GM12873 (cell line): ENCODE measurements at regions not wholly inside any gene's neighbourhood (a gene's known extent, or its start where the extent isn't known, plus 50 kb on each side); places are given as distances from the start of the nearest gene placed in this dataset.

Experiments used
- TF ChIP-seq, protein P1 (sequence below): IDR thresholded peaks from 2 replicates; pipeline ENCODE4 v1.5.1; 2012; ENCODE audit warnings: low read depth, mild to moderate bottlenecking, moderate library complexity, low read length, control low read depth; ENCODE audit not compliant: insufficient read depth; ENCODE audit errors: missing control alignments

DNA sequence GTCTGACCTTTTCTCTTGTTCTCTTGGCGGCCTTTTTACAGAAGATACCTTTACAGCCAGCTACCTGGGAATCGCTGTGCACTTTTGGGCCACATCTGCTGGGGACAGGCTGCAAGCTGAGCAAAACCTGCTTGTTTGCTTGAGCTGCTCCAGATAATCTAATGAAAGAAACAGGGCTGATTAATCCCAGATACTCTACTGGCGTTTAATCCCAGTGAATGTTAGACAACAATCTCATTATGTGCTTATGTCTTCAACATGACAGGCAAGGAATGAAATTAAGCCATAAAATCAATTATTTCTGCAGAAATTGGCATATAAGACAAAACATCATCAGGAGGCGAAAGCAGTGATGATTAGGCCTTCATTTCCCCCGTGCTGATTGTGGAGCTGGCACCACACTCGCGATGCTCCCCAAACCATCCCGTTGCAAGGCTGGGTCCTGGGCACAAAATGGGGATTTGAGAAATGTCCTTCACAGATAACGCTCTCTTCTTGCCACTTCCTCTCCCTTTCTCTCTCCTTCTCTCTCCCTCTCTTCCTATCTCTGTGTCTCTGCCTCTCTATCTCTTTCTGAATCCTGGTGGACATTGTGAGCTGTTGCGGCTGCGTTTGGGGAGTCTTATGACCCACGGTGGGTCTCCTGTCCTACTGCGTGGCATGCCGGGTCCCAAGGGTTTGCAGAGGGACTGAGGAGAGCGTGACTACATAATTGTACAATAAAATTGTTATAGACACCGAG, 1053.8 kb downstream of the TBC1D22A start:
- TF ChIP-seq, protein P1, sequence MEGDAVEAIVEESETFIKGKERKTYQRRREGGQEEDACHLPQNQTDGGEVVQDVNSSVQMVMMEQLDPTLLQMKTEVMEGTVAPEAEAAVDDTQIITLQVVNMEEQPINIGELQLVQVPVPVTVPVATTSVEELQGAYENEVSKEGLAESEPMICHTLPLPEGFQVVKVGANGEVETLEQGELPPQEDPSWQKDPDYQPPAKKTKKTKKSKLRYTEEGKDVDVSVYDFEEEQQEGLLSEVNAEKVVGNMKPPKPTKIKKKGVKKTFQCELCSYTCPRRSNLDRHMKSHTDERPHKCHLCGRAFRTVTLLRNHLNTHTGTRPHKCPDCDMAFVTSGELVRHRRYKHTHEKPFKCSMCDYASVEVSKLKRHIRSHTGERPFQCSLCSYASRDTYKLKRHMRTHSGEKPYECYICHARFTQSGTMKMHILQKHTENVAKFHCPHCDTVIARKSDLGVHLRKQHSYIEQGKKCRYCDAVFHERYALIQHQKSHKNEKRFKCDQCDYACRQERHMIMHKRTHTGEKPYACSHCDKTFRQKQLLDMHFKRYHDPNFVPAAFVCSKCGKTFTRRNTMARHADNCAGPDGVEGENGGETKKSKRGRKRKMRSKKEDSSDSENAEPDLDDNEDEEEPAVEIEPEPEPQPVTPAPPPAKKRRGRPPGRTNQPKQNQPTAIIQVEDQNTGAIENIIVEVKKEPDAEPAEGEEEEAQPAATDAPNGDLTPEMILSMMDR: no peak

DNA sequence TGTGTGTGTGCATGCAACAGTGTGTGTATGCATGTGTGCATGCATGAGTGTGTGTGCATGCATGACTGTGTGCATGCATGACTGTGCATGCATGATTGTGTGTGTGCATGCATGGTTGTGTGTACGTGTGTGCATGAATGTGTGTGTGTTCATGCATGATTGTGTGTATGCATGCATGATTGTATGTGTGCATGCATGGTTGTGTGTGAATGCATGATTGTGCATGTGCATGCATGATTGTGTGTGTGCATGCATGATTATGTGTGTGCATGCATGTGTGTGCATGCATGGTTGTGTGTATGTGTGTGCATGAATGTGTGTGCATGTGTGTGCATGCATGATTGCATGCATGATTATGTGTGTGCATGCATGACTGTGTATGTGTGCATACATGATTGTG, 1052.0 kb downstream of the TBC1D22A start:
- TF ChIP-seq, protein P1: no peak

DNA sequence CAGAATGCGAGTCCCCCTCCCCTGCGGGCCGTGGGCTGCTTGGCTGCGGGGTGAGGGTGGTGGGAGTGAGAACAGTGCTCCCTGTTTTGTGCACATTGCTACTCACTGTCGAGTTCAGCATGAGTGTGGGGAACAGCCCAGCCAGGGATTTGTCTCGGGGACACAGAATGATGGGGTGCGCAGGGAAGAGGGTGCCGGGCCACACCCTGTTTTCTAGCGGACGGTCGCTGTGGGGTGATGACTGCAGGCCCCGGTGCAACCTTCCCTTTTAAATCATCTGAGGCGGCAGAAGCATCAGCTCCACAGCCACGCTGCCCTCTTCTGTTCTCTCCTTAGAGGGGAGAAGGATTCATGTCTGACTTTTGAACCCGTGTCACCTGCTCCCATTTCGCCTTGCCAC, 1051.2 kb downstream of the TBC1D22A start:
- TF ChIP-seq, protein P1: no peak

DNA sequence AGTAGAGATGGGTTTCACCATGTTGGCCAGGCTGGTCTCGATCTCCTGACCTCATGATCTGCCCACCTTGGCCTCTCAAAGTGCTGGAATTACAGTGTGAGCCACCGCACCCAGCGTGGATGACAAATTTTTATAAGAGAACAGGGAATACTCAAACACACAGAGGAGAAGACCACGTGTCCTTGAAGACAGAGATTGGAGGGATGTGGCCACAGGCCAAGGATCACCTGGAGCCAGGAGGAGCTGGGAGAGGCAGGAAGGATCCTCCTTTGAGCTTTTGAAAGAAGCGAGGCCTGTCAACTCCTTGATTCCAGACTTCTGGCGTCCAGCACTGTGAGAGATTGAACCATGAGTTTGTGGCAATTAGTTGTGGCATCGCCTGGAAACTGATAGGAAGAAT, 1049.5 kb downstream of the TBC1D22A start:
- TF ChIP-seq, protein P1: no peak

DNA sequence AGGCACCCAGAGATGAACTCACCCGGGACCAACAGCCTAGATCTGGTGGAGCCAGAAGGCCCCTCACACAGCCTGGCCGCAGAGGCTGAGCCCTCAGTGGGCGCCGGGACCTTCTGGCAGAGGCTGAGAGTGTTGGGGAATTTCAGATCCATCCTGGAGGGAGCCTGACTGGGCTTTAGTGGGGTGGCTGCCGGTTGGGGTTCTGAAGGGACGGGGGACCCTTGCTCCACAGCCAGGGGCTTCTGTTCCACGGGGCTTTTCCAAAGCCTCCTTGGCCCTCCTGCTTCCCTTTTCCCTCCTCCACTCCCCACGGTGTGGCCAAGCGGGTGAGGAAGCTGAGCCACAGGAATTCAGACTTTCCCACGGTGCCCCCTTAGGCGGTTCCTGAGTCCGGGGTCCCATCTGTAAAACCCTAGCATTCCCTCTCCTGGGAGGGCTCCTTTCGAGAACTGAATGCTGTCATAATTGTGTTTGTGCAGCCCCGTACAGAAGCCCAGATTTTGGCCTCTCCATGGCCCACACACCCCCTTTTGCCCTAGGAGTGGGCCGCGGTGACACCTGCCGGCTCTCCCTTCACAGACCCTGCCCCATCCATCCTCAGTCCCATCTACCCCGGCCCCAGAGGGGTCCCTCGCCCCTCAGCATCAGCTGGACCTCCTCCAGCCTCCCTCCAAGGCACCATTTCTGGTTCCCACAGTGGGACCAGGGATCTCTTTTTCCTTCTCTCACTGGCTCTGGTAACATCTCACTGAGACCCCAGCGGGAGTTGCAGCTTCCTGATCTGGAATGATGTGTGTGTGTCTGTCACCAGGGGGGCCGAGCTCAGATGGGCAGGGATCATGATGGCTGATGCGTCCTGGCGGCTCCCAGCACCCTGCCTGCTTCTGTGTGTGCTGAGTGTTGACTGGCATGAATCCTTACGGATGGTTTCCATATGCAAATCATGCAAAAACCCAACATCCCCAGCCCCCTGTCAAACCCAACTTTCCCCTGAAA, 1048.4 kb downstream of the TBC1D22A start:
- TF ChIP-seq, protein P1: no peak

DNA sequence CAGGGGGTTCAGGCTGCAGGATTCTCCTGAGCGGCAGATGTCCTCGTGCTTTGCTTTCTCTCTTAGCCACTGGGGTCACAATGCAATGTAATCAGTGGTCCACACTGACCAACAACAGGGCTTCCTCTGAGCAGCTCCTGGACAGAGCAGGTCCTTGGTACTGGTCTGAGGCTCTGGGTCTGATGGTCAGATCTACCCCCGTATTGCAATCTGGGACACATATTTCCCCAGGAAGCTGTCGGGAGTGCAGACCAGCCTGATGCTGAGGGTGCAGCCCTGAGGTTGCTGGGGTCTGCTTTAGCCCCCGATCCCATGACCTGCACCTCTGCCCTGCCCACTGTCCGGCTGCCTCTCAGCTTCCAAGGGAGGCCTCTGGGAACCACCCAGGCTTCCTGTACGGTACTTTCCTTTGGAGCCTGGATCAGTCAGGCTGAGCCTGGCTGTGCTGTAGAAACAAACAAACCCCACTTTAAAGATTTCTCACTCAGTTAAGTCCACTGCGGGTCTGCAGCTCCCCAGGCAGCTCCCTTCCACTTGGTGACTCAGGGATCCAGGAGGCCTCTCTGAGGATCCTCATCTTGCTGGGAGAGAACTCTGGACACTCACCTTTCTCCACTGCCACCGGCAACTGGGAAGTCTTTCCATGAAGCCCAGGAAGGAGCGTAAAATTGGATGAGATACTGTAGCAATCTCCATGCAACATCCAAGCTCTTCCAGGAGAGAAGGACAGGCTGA, 1046.6 kb downstream of the TBC1D22A start:
- TF ChIP-seq, protein P1: no peak

DNA sequence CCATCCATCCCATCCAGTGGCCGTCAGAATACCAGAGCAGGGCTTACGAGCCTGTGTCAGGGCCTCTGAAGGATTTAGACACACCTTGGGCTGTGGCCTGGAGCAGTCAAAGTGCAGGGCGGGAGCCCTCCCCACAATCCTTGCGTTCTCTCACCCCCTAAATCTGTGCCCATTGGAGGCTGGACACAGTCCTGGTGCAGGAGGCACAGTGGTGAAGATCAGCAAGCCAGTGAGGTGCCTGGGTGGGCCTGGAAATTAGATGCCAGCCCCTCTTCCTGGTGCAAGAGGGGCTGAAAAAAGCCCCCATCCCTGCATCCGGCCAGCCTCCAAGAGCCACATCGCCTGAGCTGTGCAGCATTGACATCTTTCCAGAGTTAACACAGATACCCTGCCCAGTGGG, 1045.8 kb downstream of the TBC1D22A start:
- TF ChIP-seq, protein P1: no peak
